ENCODE measurements at regions not wholly inside any gene's neighbourhood (a gene's known extent, or its start where the extent isn't known, plus 50 kb on each side); places are given as distances from the start of the nearest gene placed in this dataset.

DNA sequence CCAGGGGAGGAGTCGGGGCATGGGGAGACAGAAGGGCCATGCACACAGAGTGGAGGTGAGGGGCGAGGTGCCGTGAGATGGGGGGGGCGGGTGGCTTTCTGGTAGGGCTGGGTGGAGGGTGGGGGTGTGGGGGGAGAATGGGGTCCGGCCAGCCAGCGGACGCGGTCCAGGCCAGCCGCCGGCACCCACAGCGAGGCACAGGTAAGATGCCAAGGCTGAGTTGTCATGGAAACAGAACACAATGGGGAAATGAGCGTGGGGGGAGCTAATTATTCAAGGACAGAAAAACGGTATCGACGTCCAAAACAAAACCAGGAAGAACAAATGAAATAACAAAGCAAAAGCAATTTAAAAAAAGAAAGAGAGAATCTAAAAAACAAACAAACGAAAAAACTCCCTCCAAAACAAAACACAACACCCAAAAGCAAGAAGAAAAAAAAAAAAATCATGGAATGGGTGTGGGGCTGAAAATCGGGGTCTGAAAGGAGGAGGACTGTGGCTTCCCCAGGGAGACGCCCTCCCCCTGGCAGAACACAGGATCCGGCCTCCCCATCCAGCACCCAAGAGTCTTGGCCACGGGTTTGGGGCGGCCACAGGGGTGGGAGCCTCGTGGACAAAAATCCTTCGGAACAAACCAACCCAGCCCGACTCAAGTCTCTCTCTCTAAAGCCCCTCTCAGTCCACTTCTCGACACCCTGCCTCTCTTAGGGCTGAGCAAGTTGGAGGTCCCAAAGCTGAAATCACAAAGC is 92.5 kb downstream of the PTPRS start:
- TF ChIP-seq EZH2 (IDR thresholded peaks at IDR 0.05; ENCODE audit: low read length) = no peak
- TF ChIP-seq CTCF (optimal IDR thresholded peaks at IDR 0.05 in 1 of 3, IDR thresholded peaks at IDR 0.05 in 1 of 3, conservative IDR thresholded peaks at IDR 0.05 in 1 of 3; ENCODE audit: extremely low read depth in 1 of 3, insufficient read depth in 2 of 3, low read length in 3 of 3) = no peak
